Body of pancreas (tissue), 4 donors: ENCODE measurements at regions not wholly inside any gene's neighbourhood (a gene's known extent, or its start where the extent isn't known, plus 50 kb on each side); places are given as distances from the start of the nearest gene placed in this dataset.

Experiments
- POLR2A ChIP-seq, 3 donors: fragments of 450-650 bp; IDR thresholded peaks; one replicate each; pipeline ENCODE4 v1.6.1; 2016; ENCODE audit warnings: antibody characterized with exemption in 3 of 3, mild to moderate bottlenecking in 2 of 3
- TF ChIP-seq, protein P1 (sequence below), 7 experiments: fragments of 450-650 bp in 4 of 7; fragments of 200-600 bp in 3 of 7; sonication (generic) in 3 of 7; IDR thresholded peaks; one replicate each; pipeline ENCODE4 v1.5.1; 2016 to 2019; ENCODE audit warnings: antibody characterized with exemption in 7 of 7

DNA sequence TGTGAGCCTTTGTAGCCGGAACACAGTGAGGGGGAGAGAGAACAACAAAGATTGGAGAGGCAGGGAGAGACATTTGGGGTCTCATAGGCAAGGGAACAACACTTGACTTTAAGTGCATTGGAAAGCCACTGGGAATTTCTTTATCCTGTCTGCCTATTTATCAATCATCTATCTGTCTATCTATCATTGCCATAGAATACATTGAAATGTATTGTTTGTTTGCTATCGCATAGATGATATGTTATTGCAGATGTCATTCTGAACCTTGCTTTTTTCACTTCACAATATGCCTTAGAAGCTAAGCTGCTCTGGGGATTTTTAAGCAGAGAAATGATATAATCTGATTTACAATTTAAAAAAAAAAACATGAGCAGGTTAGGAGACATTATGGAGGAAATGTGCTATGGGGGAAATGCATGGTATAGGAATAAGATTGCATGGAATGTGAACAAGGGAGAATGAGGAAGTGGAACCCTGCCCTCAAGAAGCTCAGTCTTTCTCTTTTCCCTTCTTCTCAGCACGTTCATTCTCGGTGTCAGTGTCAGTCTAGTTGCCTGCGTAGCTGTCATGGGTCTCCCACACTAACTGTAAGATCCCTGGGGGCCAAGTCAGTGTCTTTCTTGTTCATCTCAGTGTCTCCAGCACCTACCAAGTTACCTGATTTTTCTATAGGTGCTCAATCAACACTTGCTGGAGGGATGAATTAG is 158.7 kb upstream of the ARHGAP20 start:
- no peak for TF ChIP-seq POLR2A (IDR thresholded peaks at IDR 0.05)
- TF ChIP-seq, protein P1, sequence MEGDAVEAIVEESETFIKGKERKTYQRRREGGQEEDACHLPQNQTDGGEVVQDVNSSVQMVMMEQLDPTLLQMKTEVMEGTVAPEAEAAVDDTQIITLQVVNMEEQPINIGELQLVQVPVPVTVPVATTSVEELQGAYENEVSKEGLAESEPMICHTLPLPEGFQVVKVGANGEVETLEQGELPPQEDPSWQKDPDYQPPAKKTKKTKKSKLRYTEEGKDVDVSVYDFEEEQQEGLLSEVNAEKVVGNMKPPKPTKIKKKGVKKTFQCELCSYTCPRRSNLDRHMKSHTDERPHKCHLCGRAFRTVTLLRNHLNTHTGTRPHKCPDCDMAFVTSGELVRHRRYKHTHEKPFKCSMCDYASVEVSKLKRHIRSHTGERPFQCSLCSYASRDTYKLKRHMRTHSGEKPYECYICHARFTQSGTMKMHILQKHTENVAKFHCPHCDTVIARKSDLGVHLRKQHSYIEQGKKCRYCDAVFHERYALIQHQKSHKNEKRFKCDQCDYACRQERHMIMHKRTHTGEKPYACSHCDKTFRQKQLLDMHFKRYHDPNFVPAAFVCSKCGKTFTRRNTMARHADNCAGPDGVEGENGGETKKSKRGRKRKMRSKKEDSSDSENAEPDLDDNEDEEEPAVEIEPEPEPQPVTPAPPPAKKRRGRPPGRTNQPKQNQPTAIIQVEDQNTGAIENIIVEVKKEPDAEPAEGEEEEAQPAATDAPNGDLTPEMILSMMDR (IDR thresholded peaks at IDR 0.05) = no peak
